Cardiac fibroblast (primary cell): ENCODE measurements at regions not wholly inside any gene's neighbourhood (a gene's known extent, or its start where the extent isn't known, plus 50 kb on each side); places are given as distances from the start of the nearest gene placed in this dataset.
A peak's percentile ranks its signal among the peaks of the same experiment; 100 is the strongest.

Experiments used
- DNase-seq, 2 donors: peaks; one replicate each; pipeline versions ENCODE4 v3.0.0 to v3.0.0-alpha.2; 2010; ENCODE audit warnings: low read depth in 2 of 2
- H3K4me3 ChIP-seq, 2 donors: replicated peaks in 1 of 2; 1 replicate in 1 of 2; 2 replicates in 1 of 2; pipeline ENCODE4 v1.5.1; 2011; ENCODE audit warnings: low read depth in 2 of 2, low read length in 2 of 2, mild to moderate bottlenecking in 2 of 2, moderate library complexity in 1 of 2
- TF ChIP-seq, protein P1 (sequence below): IDR thresholded peaks from one replicate; pipeline ENCODE4 v1.5.1; 2011; ENCODE audit warnings: low read depth, mild to moderate bottlenecking, low read length, inconsistent platforms

GRCh38 chr20:43821795-43822194, 92.9 kb upstream of the TOX2 start:
- TF ChIP-seq, protein P1, sequence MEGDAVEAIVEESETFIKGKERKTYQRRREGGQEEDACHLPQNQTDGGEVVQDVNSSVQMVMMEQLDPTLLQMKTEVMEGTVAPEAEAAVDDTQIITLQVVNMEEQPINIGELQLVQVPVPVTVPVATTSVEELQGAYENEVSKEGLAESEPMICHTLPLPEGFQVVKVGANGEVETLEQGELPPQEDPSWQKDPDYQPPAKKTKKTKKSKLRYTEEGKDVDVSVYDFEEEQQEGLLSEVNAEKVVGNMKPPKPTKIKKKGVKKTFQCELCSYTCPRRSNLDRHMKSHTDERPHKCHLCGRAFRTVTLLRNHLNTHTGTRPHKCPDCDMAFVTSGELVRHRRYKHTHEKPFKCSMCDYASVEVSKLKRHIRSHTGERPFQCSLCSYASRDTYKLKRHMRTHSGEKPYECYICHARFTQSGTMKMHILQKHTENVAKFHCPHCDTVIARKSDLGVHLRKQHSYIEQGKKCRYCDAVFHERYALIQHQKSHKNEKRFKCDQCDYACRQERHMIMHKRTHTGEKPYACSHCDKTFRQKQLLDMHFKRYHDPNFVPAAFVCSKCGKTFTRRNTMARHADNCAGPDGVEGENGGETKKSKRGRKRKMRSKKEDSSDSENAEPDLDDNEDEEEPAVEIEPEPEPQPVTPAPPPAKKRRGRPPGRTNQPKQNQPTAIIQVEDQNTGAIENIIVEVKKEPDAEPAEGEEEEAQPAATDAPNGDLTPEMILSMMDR, result no peak
- H3K4me3 ChIP-seq, result no peak overlapping the region
- DNase-seq, result peak in 1 of 2 donors; percentile 17

DNA sequence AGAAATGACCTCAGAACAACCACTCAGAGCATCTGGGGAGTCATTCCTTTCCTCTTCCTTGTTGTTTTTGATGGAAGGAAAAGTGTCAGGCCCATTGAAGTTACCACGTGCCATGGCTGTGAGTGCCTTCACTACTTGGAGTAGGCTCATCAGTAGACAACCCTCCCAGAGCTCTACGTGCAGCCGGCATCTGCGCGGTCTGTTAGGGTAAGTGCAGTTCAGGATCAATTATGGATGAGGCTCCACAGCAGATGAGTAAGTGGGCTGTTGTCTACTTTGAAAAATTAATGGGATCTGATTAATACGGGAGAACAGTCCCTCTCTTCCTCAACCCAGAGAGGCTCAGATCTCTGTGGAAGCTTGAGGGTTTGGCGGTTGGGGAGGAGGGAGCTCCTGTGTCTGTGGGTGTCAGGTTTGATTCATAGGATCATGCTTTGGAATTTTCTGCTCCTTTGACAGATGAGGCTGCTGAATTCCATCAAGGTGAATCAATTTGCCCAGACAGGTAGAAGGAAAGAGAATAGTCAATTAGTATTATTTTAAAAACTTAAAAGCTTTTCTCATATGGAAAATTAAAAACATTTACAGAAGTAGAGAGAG, 93.8 kb upstream of the TOX2 start:
- DNase-seq, result no peak
- no peak overlapping the region for H3K4me3 ChIP-seq
- TF ChIP-seq, protein P1, result no peak

DNA sequence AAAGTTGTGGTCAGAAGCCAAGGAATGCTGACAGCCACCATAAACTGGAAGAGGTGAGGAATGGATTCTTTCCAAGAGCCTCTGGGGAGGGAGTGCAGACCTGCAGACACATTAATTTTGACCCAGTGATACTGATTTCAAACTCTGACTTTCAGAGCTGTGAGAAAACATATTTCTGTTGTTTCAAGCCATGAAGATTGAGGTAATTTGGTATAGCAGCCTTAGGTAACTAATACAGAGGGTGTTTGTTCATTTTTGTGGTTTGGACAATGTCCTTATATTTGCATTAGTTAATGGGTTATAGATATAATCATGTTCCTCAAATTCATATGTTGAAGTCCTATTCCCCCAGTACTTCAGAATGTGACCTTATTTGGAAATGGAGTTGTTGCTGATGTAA, 85.4 kb upstream of the GTSF1L start:
- TF ChIP-seq, protein P1, result no peak
- no peak for DNase-seq
- H3K4me3 ChIP-seq, result no peak overlapping the region

DNA sequence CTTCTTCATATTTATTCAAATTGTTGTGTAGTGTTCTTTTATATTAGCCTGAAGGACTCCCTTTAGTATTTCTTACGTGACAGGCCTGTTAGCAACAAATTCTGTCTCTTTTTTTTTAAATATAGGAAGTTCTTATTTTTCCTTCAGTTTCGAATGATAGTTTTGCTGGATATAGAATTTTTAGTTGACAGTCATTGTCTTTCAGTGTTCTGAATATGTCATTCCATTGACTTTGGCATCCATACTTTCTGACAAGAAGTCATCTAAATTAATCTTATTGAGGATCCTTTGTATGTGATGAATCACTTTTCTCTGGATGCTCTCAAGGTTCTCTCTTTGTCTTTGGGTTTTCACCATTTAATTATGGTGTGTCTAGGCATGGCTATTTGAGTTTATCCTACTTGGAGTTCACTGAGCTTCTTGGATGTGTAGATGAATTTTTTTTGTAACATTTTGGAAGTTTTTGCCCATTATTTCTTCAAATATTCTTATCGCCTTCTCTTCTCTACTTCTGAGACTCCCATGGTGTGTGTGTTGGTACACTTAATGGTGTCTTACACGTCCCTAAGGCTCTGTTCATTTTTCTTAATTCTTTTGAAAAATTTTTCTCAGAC, 82.5 kb upstream of the GTSF1L start:
- TF ChIP-seq, protein P1, result no peak
- no peak for DNase-seq

DNA sequence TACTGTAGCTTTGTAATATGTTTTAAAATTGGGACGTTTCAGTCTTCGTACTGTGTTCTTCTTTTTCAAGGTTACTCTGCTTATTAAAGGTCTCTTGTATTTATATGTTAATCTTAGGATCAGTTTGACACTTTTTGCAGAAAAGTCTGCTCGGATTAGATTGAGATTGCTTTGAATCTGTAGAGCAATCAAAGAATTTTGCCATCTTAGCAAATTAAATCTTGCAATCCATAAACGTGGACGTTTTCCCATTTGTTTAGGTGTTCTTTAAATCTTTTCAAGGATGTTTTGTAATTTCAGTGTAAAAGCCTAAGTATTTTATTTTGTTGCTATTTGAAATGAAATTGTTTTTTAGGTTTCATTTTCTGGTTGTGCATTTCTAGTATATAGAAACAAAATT, 78.0 kb upstream of the GTSF1L start:
- TF ChIP-seq, protein P1, result no peak
- no peak for DNase-seq
- no peak overlapping the region for H3K4me3 ChIP-seq

More for the DNA sequence above, 82.5 kb upstream of the GTSF1L start:
- H3K4me3 ChIP-seq, result no peak overlapping the region

DNA sequence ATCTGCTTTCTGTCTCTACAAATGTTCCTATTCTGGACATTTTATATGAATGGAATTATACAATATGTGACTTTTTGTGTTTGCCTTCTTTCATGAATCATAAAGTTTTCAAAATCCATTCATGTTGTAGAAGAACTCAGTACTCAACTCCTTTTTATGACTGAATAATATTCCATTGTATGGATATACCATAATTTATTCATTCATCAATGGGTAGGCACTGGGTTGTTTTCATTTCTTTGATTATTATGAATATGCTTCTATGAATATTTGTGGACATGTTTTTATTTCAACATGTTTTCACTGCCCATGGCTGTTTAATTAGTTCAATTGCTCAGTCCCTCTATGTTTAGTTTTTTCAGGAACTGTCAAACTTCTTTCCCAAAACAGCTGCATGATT, 76.5 kb upstream of the GTSF1L start:
- TF ChIP-seq, protein P1, result no peak
- no peak overlapping the region for H3K4me3 ChIP-seq
- no peak for DNase-seq
